OCI-LY7 (cell line): ENCODE measurements at regions not wholly inside any gene's neighbourhood (a gene's known extent, or its start where the extent isn't known, plus 50 kb on each side); places are given as distances from the start of the nearest gene placed in this dataset.

Source experiments
- BruUV-seq: library from RNA; stranded (reverse); fragments of 400-500 nt; replicated peaks from 2 replicates; lab custom pipeline; 2021; lab: Mats Ljungman, UMichigan
- CTCF ChIA-PET: fragments of 300-600 bp; sonication (Branson Sonifier 250); formaldehyde crosslinking; loops from one replicate; lab custom pipeline; 2022; ENCODE audit warnings: antibody characterized with exemption; ENCODE audit not compliant: unreplicated experiment; lab: Charles Lee
- POLR2A ChIA-PET: fragments of 300-600 bp; sonication (Branson Sonifier 250); formaldehyde crosslinking; loops from one replicate; lab custom pipeline; 2022; ENCODE audit warnings: antibody characterized with exemption; lab: Charles Lee
- DNase-seq: peaks from one replicate; pipeline ENCODE4 v3.0.0-alpha.2; 2015; ENCODE audit warnings: low spot score
- H2AFZ ChIP-seq: fragments of 200-600 bp; sonication (generic), shearing (Covaris generic); 2 replicates; pipeline ENCODE4 v1.6.1; 2014; ENCODE audit warnings: mild to moderate bottlenecking, antibody characterized with exemption, low read length, moderate library complexity
- H3K27ac ChIP-seq: fragments of 200-600 bp; sonication (generic); 2 replicates; pipeline ENCODE4 v1.5.1; 2014; ENCODE audit warnings: mixed run types, low read depth, mild to moderate bottlenecking, moderate library complexity, low read length, inconsistent platforms; ENCODE audit not compliant: poor library complexity, severe bottlenecking
- H3K36me3 ChIP-seq: fragments of 200-600 bp; sonication (generic); 2 replicates; pipeline ENCODE4 v1.6.1; 2014; ENCODE audit warnings: mild to moderate bottlenecking, antibody characterized with exemption, low read length, moderate library complexity, mixed read lengths; ENCODE audit not compliant: insufficient read depth
- H3K4me1 ChIP-seq: fragments of 200-600 bp; sonication (generic); 2 replicates; pipeline ENCODE4 v1.5.1; 2014; ENCODE audit warnings: mild to moderate bottlenecking, low read length; ENCODE audit not compliant: insufficient read depth, poor library complexity, severe bottlenecking
- H3K4me2 ChIP-seq: fragments of 200-600 bp; sonication (generic); 2 replicates; pipeline ENCODE4 v1.6.1; 2014; ENCODE audit warnings: mild to moderate bottlenecking, low read length
- H3K4me3 ChIP-seq: fragments of 200-600 bp; sonication (generic); 2 replicates; pipeline ENCODE4 v1.5.1; 2014; ENCODE audit warnings: mild to moderate bottlenecking, low read depth, low read length; ENCODE audit not compliant: poor library complexity, severe bottlenecking
- H3K79me2 ChIP-seq: fragments of 200-600 bp; sonication (generic); 2 replicates; pipeline ENCODE4 v1.6.1; 2016; ENCODE audit warnings: low read depth, mild to moderate bottlenecking, low read length, moderate library complexity, mixed read lengths; ENCODE audit not compliant: insufficient read depth
- H3K9me2 ChIP-seq: fragments of 200-600 bp; sonication (generic); 2 replicates; pipeline ENCODE4 v1.6.1; 2016; ENCODE audit warnings: mild to moderate bottlenecking, low read length, mixed read lengths; ENCODE audit not compliant: insufficient read depth
- H3K9me3 ChIP-seq: fragments of 200-600 bp; sonication (generic); 2 replicates; pipeline ENCODE4 v1.6.1; 2014; ENCODE audit warnings: mild to moderate bottlenecking, mixed run types, low read length, mixed read lengths
- H4K20me1 ChIP-seq: fragments of 200-600 bp; sonication (generic); 2 replicates; pipeline ENCODE4 v1.6.1; 2014; ENCODE audit warnings: mild to moderate bottlenecking, antibody characterized with exemption, low read length, moderate library complexity, mixed read lengths; ENCODE audit not compliant: insufficient read depth
- EZH2phosphoT487 ChIP-seq: fragments of 200-600 bp; sonication (generic); IDR thresholded peaks from 2 replicates; pipeline ENCODE4 v1.6.1; 2018; ENCODE audit warnings: low read depth, borderline replicate concordance, mild to moderate bottlenecking, mixed run types, antibody characterized with exemption, low read length, moderate library complexity, mixed read lengths
- intact Hi-C: fragments of 100-400 bp; cut with micrococcal nuclease; formaldehyde crosslinking; loops from one replicate; pipeline ENCODE4 v1.10.0; 2022; ENCODE audit not compliant: unreplicated experiment
- TF ChIP-seq, protein P1 (sequence below): fragments of 200-600 bp; sonication (generic); conservative IDR thresholded peaks from 2 replicates; pipeline ENCODE4 v1.5.1; 2014; ENCODE audit warnings: mild to moderate bottlenecking, antibody characterized with exemption, low read length, moderate library complexity, mixed read lengths

DNA sequence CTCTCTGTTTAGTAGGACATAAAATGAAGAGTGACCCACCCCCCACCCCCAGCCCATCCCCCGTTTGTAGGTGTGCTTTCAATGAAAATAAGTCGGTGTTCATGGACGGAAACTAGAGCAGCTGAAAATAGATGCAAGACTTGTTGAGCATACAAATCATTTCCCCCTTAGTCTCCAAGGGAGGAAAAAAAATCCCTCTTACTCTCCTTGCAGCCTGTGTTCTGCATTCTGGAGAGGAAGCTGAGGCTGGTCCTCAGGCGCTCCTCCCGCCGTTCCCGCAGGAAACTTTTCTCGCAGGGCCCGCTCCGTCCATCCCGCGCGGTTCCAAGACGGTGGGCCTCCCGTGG is 259.0 kb upstream of the E2F7 start:
- ChIA-PET CTCF (no interaction called here), POLR2A (no interaction called here)
- no peak for DNase-seq
- intact Hi-C loops, result no loop called here
- Histone ChIP-seq H3K27ac (no peak overlapping the region), H3K9me3 (no peaks in the 10 kb centered on the region), H3K4me1 (no peaks in the 10 kb centered on the region), H2AFZ (no peak overlapping the region), H3K36me3 (no peaks in the 10 kb centered on the region), H3K79me2 (no peaks in the 10 kb centered on the region), H4K20me1 (no peaks in the 10 kb centered on the region), H3K4me2 (peak overlapping the region; percentile 29; the same call in 1 of the 2 replicates), H3K4me3 (no peak overlapping the region), H3K9me2 (no peaks in the 10 kb centered on the region)
- no TSS peak for BruUV-seq
- TF ChIP-seq, protein P1, sequence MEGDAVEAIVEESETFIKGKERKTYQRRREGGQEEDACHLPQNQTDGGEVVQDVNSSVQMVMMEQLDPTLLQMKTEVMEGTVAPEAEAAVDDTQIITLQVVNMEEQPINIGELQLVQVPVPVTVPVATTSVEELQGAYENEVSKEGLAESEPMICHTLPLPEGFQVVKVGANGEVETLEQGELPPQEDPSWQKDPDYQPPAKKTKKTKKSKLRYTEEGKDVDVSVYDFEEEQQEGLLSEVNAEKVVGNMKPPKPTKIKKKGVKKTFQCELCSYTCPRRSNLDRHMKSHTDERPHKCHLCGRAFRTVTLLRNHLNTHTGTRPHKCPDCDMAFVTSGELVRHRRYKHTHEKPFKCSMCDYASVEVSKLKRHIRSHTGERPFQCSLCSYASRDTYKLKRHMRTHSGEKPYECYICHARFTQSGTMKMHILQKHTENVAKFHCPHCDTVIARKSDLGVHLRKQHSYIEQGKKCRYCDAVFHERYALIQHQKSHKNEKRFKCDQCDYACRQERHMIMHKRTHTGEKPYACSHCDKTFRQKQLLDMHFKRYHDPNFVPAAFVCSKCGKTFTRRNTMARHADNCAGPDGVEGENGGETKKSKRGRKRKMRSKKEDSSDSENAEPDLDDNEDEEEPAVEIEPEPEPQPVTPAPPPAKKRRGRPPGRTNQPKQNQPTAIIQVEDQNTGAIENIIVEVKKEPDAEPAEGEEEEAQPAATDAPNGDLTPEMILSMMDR, result no peak
- TF ChIP-seq EZH2phosphoT487, result no peak

GRCh38 chr12:77323788-77324415 is 258.5 kb upstream of the E2F7 start:
- H3K4me3 ChIP-seq, result no peak overlapping the region
- H2AFZ ChIP-seq, result no peak overlapping the region
- H3K9me3 ChIP-seq, result no peaks in the 10 kb centered on the region
- no peaks in the 10 kb centered on the region for H3K4me1 ChIP-seq
- no peaks in the 10 kb centered on the region for H3K9me2 ChIP-seq
- no peaks in the 10 kb centered on the region for H3K79me2 ChIP-seq
- ChIA-PET POLR2A (no interaction called here), CTCF (no interaction called here)
- intact Hi-C loops, result no loop called here
- no peak overlapping the region for H3K4me2 ChIP-seq
- no peak for DNase-seq
- no peak for TF ChIP-seq EZH2phosphoT487
- TF ChIP-seq, protein P1, result no peak
- no TSS peak for BruUV-seq
- H3K36me3 ChIP-seq, result no peaks in the 10 kb centered on the region
- no peaks in the 10 kb centered on the region for H4K20me1 ChIP-seq
- no peak overlapping the region for H3K27ac ChIP-seq

GRCh38 chr12:77319166-77319565 is 253.8 kb upstream of the E2F7 start:
- Histone ChIP-seq H3K27ac (no peak overlapping the region), H3K9me3 (no peaks in the 10 kb centered on the region), H4K20me1 (no peaks in the 10 kb centered on the region), H2AFZ (no peak overlapping the region), H3K36me3 (no peaks in the 10 kb centered on the region), H3K4me1 (no peaks in the 10 kb centered on the region), H3K79me2 (no peaks in the 10 kb centered on the region), H3K9me2 (no peaks in the 10 kb centered on the region), H3K4me2 (no peak overlapping the region), H3K4me3 (no peak overlapping the region)
- intact Hi-C loops, result no loop called here
- no peak for TF ChIP-seq EZH2phosphoT487
- TF ChIP-seq, protein P1, result no peak
- POLR2A ChIA-PET, result interaction anchor here (0.9 kb wide), 1 partner anchor 11 kb away, joined by 3 read pairs; no protein-coding TSS in a partner anchor
- CTCF ChIA-PET, result no interaction called here
- no peak for DNase-seq
- no TSS peak for BruUV-seq
